SIG-M5 treated with dmso at 0.1 percent for 504 hours (cell line): ENCODE measurements at regions not wholly inside any gene's neighbourhood (a gene's known extent, or its start where the extent isn't known, plus 50 kb on each side); places are given as distances from the start of the nearest gene placed in this dataset.
"Not testable (repeated sequence)": the region's sequence is repeated elsewhere in the genome, so short reads cannot be mapped to it uniquely, and the experiment has no call there.

ENCODE experiments used
- DNase-seq: peaks from one replicate; lab custom pipeline; 2025; ENCODE audit not compliant: unreplicated experiment; lab: John Stamatoyannopoulos, UW

GRCh38 chr2:235433860-235434259 lies 60.0 kb upstream of the AGAP1 start:
- no peak for DNase-seq

GRCh38 chr2:235439959-235440662 lies 53.7 kb upstream of the AGAP1 start:
- DNase-seq: no peak

- DNase-seq: not testable (repeated sequence)
Observed at GRCh38 chr2:235443580-235443979, 50.3 kb upstream of the AGAP1 start.
